Loucy (cell line): ENCODE measurements at regions not wholly inside any gene's neighbourhood (a gene's known extent, or its start where the extent isn't known, plus 50 kb on each side); places are given as distances from the start of the nearest gene placed in this dataset.

Source experiments
- H2AFZ ChIP-seq: fragments of 200-600 bp; sonication (generic); 2 replicates; pipeline ENCODE4 v1.6.0; 2016; ENCODE audit warnings: antibody characterized with exemption, mild to moderate bottlenecking, low read length, moderate library complexity
- H3F3A ChIP-seq: fragments of 200-600 bp; 2 replicates; pipeline ENCODE4 v1.6.0; 2016; ENCODE audit warnings: antibody characterized with exemption, low read depth, mild to moderate bottlenecking
- H3K27me3 ChIP-seq: fragments of 200-600 bp; sonication (generic); 2 replicates; pipeline ENCODE4 v1.6.1; 2014; ENCODE audit warnings: low read length, mild to moderate bottlenecking; ENCODE audit not compliant: insufficient read depth, poor library complexity, severe bottlenecking
- H3K36me3 ChIP-seq: fragments of 200-600 bp; sonication (generic); 2 replicates; pipeline ENCODE4 v1.6.1; 2016; ENCODE audit warnings: low read length; ENCODE audit not compliant: insufficient read depth
- H3K4me1 ChIP-seq: fragments of 200-600 bp; sonication (generic); 2 replicates; pipeline ENCODE4 v1.5.1; 2014; ENCODE audit warnings: low read length, mild to moderate bottlenecking; ENCODE audit not compliant: insufficient read depth, poor library complexity, severe bottlenecking
- H3K4me2 ChIP-seq: fragments of 200-600 bp; sonication (generic); 2 replicates; pipeline ENCODE4 v1.6.0; 2014; ENCODE audit warnings: antibody characterized with exemption, low read length, low read depth, mild to moderate bottlenecking; ENCODE audit not compliant: poor library complexity, severe bottlenecking
- H3K4me3 ChIP-seq: fragments of 200-600 bp; sonication (generic); 2 replicates; pipeline ENCODE4 v1.5.1; 2014; ENCODE audit warnings: low read length, mild to moderate bottlenecking, mixed read lengths; ENCODE audit not compliant: poor library complexity, severe bottlenecking
- H3K79me2 ChIP-seq: fragments of 200-600 bp; sonication (generic); 2 replicates; pipeline ENCODE4 v1.6.1; 2014; ENCODE audit warnings: low read length; ENCODE audit not compliant: insufficient read depth
- H3K9ac ChIP-seq: fragments of 200-600 bp; sonication (generic); 2 replicates; pipeline ENCODE4 v1.6.0; 2014; ENCODE audit warnings: mild to moderate bottlenecking, low read depth, low read length, moderate library complexity; ENCODE audit not compliant: poor library complexity, severe bottlenecking
- H3K9me2 ChIP-seq: fragments of 200-600 bp; sonication (generic); replicated peaks from 2 replicates; pipeline ENCODE4 v1.6.1; 2016; ENCODE audit warnings: low read depth, low read length, mixed read lengths
- H3K9me3 ChIP-seq: fragments of 200-600 bp; sonication (generic); 2 replicates; pipeline ENCODE4 v1.6.1; 2014; ENCODE audit warnings: mild to moderate bottlenecking, antibody characterized with exemption, low read length, low read depth; ENCODE audit not compliant: insufficient read depth
- H4K20me1 ChIP-seq: fragments of 200-600 bp; sonication (generic); 2 replicates; pipeline ENCODE4 v1.6.0; 2014; ENCODE audit warnings: antibody characterized with exemption, low read length, mild to moderate bottlenecking; ENCODE audit not compliant: insufficient read depth, poor library complexity, severe bottlenecking
- CTCF ChIP-seq: fragments of 200-600 bp; sonication (generic); conservative IDR thresholded peaks from 2 replicates; pipeline ENCODE4 v1.5.1; 2014; ENCODE audit warnings: mild to moderate bottlenecking, antibody characterized with exemption, low read length
- EZH2phosphoT487 ChIP-seq: fragments of 200-600 bp; IDR thresholded peaks from 2 replicates; pipeline ENCODE4 v1.6.1; 2018; ENCODE audit warnings: antibody characterized with exemption, mild to moderate bottlenecking, moderate library complexity, borderline replicate concordance

- Histone ChIP-seq H3K79me2 (no peaks in the 10 kb centered on the region), H3F3A (no peaks in the 10 kb centered on the region), H3K36me3 (no peaks in the 10 kb centered on the region), H3K4me1 (no peaks in the 10 kb centered on the region), H2AFZ (no peak overlapping the region), H3K27me3 (no peaks in the 10 kb centered on the region), H3K9me2 (no peaks in the 10 kb centered on the region), H3K4me3 (no peak overlapping the region), H3K9me3 (no peaks in the 10 kb centered on the region), H4K20me1 (no peaks in the 10 kb centered on the region), H3K4me2 (no peak overlapping the region), H3K9ac (no peak overlapping the region)
- TF ChIP-seq CTCF (no peak), EZH2phosphoT487 (no peak)
These were observed 153.9 kb downstream of the KLF13 start for GRCh38 chr15:31480356-31481025.

GRCh38 chr15:31481142-31481541, 154.5 kb downstream of the KLF13 start:
- H3K9me2 ChIP-seq = no peaks in the 10 kb centered on the region
- H3F3A ChIP-seq = no peaks in the 10 kb centered on the region
- no peaks in the 10 kb centered on the region for H3K9me3 ChIP-seq
- H3K36me3 ChIP-seq = no peaks in the 10 kb centered on the region
- H4K20me1 ChIP-seq = no peaks in the 10 kb centered on the region
- H3K9ac ChIP-seq = no peak overlapping the region
- no peaks in the 10 kb centered on the region for H3K27me3 ChIP-seq
- no peak overlapping the region for H2AFZ ChIP-seq
- H3K4me1 ChIP-seq = no peaks in the 10 kb centered on the region
- H3K4me3 ChIP-seq = no peak overlapping the region
- H3K4me2 ChIP-seq = no peak overlapping the region
- H3K79me2 ChIP-seq = no peaks in the 10 kb centered on the region
- TF ChIP-seq EZH2phosphoT487 = no peak
- TF ChIP-seq CTCF = no peak

- Histone ChIP-seq H3K9me3 (no peaks in the 10 kb centered on the region), H3K9ac (no peak overlapping the region), H3K4me2 (no peak overlapping the region), H3K79me2 (no peaks in the 10 kb centered on the region), H3F3A (no peaks in the 10 kb centered on the region), H3K4me1 (no peaks in the 10 kb centered on the region), H4K20me1 (no peaks in the 10 kb centered on the region), H3K36me3 (no peaks in the 10 kb centered on the region), H3K4me3 (no peak overlapping the region), H3K9me2 (no peaks in the 10 kb centered on the region), H3K27me3 (no peaks in the 10 kb centered on the region), H2AFZ (no peak overlapping the region)
- TF ChIP-seq CTCF (no peak), EZH2phosphoT487 (no peak)
These were observed 155.7 kb downstream of the KLF13 start for GRCh38 chr15:31482122-31482922.
